GM12878 (cell line): ENCODE measurements at regions not wholly inside any gene's neighbourhood (a gene's known extent, or its start where the extent isn't known, plus 50 kb on each side); places are given as distances from the start of the nearest gene placed in this dataset.

Experiments
- ATAC-seq: fragments of 200-7000 bp; cut with Tn5 transposase; 3 replicates; pipeline ENCODE4 v1.9.1; 2020; ENCODE audit warnings: mild to moderate bottlenecking, moderate library complexity
- BruUV-seq: library from RNA; stranded (reverse); fragments of 400-500 nt; replicated peaks from 2 replicates; lab custom pipeline; 2021; lab: Mats Ljungman, UMichigan
- CTCF ChIA-PET: fragments of 300-600 bp; sonication (Branson Sonifier 250); formaldehyde crosslinking; extraction: SDS; loops from one replicate; lab custom pipeline; 2021; ENCODE audit warnings: inconsistent platforms; lab: Yijun Ruan, JAX
- POLR2A ChIA-PET: fragments of 350-600 bp; formaldehyde crosslinking; extraction: SDS; loops from one replicate; lab custom pipeline; 2021; ENCODE audit warnings: inconsistent platforms; lab: Charles Lee
- RAD21 ChIA-PET: fragments of 300-600 bp; sonication (Branson Sonifier 250); formaldehyde crosslinking; loops from one replicate; lab custom pipeline; 2023; ENCODE audit warnings: antibody characterized with exemption; ENCODE audit not compliant: unreplicated experiment; lab: Charles Lee
- SMC1A ChIA-PET: fragments of 300-600 bp; sonication (Branson Sonifier 250); formaldehyde crosslinking; loops from one replicate; lab custom pipeline; 2023; ENCODE audit not compliant: unreplicated experiment, uncharacterized antibody; lab: Charles Lee
- DNase-seq: peaks from one replicate; pipeline ENCODE4 v3.0.0-alpha.2; 2011; ENCODE audit warnings: low read depth, low spot score
- FAIRE-seq: peaks from 3 replicates; lab custom pipeline; 2011; peaks lifted over from hg19 to GRCh38; lab: Jason Lieb, UNC
- H2AFZ ChIP-seq: 2 replicates; pipeline ENCODE4 v1.6.0; 2011; ENCODE audit warnings: low read depth, low read length, control low read depth; ENCODE audit not compliant: control insufficient read depth
- H3K27ac ChIP-seq: 2 replicates; pipeline ENCODE4 v1.5.1; 2011; ENCODE audit warnings: control low read depth; ENCODE audit not compliant: control insufficient read depth, insufficient read depth
- H3K27me3 ChIP-seq, 2 experiments: replicated peaks in 1 of 2; 2 replicates each; pipeline versions ENCODE4 v1.6.0 to v1.6.1; 2011; ENCODE audit warnings: low read length in 1 of 2; ENCODE audit not compliant: control insufficient read depth in 2 of 2, insufficient read depth in 2 of 2
- H3K36me3 ChIP-seq, 2 experiments: 2 replicates each; pipeline ENCODE4 v1.5.1; 2011; ENCODE audit warnings: low read length in 1 of 2; ENCODE audit not compliant: control insufficient read depth in 2 of 2, insufficient read depth in 2 of 2
- H3K4me1 ChIP-seq: 2 replicates; pipeline ENCODE4 v1.6.1; 2011; ENCODE audit warnings: mild to moderate bottlenecking, low read length, moderate library complexity, mixed read lengths; ENCODE audit not compliant: control insufficient read depth, insufficient read depth
- H3K4me2 ChIP-seq: 2 replicates; pipeline ENCODE4 v1.6.0; 2011; ENCODE audit warnings: control low read depth; ENCODE audit not compliant: control insufficient read depth, insufficient read depth
- H3K4me3 ChIP-seq: fragments of 200-600 bp; sonication (generic); 2 replicates; pipeline ENCODE4 v1.5.1; 2016
- H3K79me2 ChIP-seq: 2 replicates; pipeline ENCODE4 v1.6.0; 2011; ENCODE audit warnings: low read length; ENCODE audit not compliant: control insufficient read depth, insufficient read depth
- H3K9ac ChIP-seq: 2 replicates; pipeline ENCODE4 v1.8.0; 2011; ENCODE audit warnings: low read length, control low read depth, mixed read lengths; ENCODE audit not compliant: control insufficient read depth, insufficient read depth
- H3K9me3 ChIP-seq: replicated peaks from 3 replicates; pipeline ENCODE4 v1.5.1; 2011; ENCODE audit warnings: mild to moderate bottlenecking, low read length; ENCODE audit not compliant: control insufficient read depth, insufficient read depth
- H4K20me1 ChIP-seq: 2 replicates; pipeline ENCODE4 v1.6.0; 2011; ENCODE audit not compliant: control insufficient read depth, insufficient read depth
- BRCA1 ChIP-seq: IDR thresholded peaks from 2 replicates; pipeline ENCODE4 v1.6.1; 2011; ENCODE audit warnings: low read depth, low read length, improper control_type of control experiment
- CEBPB ChIP-seq, 2 experiments: fragments of 150-350 bp in 1 of 2; IDR thresholded peaks; 2 replicates each; pipeline ENCODE4 v1.6.1; 2012 to 2014; ENCODE audit warnings: low read depth in 2 of 2, low read length in 2 of 2, borderline replicate concordance in 1 of 2, inconsistent platforms in 1 of 2
- E2F4 ChIP-seq: IDR thresholded peaks from 2 replicates; pipeline ENCODE4 v1.6.1; 2012; ENCODE audit warnings: low read depth, low read length, improper control_type of control experiment
- EGR1 ChIP-seq, 2 experiments: IDR thresholded peaks; 1 replicate in 1 of 2; 2 replicates in 1 of 2; pipeline ENCODE4 v1.6.1; 2011 to 2012; ENCODE audit warnings: low read depth in 2 of 2, low read length in 2 of 2, borderline replicate concordance in 1 of 2, mild to moderate bottlenecking in 1 of 2, moderate library complexity in 1 of 2
- FOS ChIP-seq: IDR thresholded peaks from 3 replicates; pipeline ENCODE4 v1.6.1; 2011; ENCODE audit warnings: borderline replicate concordance; ENCODE audit not compliant: insufficient read length; ENCODE audit errors: extremely low read depth
- HDGF ChIP-seq: fragments of 450-650 bp; IDR thresholded peaks from 2 replicates; pipeline ENCODE4 v1.6.1; 2016; ENCODE audit warnings: antibody characterized with exemption
- IRF5 ChIP-seq: fragments of 450-650 bp; IDR thresholded peaks from 2 replicates; pipeline ENCODE4 v1.6.1; 2017; ENCODE audit warnings: borderline replicate concordance
- KAT2A ChIP-seq: conservative IDR thresholded peaks from 2 replicates; pipeline ENCODE4 v1.6.1; 2011; ENCODE audit warnings: low read depth, low read length; ENCODE audit not compliant: control insufficient read depth
- POLR2AphosphoS5 ChIP-seq: IDR thresholded peaks from 2 replicates; pipeline ENCODE4 v1.6.1; 2011; ENCODE audit warnings: mild to moderate bottlenecking, low read length, inconsistent platforms
- RUNX3 ChIP-seq: IDR thresholded peaks from 2 replicates; pipeline ENCODE4 v1.6.1; 2012; ENCODE audit warnings: low read length, inconsistent platforms
- SIN3A ChIP-seq: IDR thresholded peaks from 2 replicates; pipeline ENCODE4 v1.6.1; 2012; ENCODE audit warnings: low read depth, low read length, improper control_type of control experiment
- SMAD5 ChIP-seq: IDR thresholded peaks from 2 replicates; pipeline ENCODE4 v1.6.1; 2016; ENCODE audit warnings: antibody characterized with exemption, low read depth
- SREBF1 ChIP-seq: IDR thresholded peaks from 2 replicates; pipeline ENCODE4 v1.6.1; 2012; ENCODE audit warnings: mild to moderate bottlenecking, low read length
- SRF ChIP-seq, 2 experiments: IDR thresholded peaks; 2 replicates each; pipeline ENCODE4 v1.6.1; 2011; ENCODE audit warnings: low read depth in 2 of 2, low read length in 2 of 2, mild to moderate bottlenecking in 1 of 2, moderate library complexity in 1 of 2
- SUZ12 ChIP-seq: fragments of 200-600 bp; sonication (generic); IDR thresholded peaks from one replicate; pipeline ENCODE4 v1.6.1; 2018; ENCODE audit warnings: antibody characterized with exemption, mild to moderate bottlenecking; ENCODE audit not compliant: unreplicated experiment
- ZBED1 ChIP-seq: IDR thresholded peaks from 2 replicates; pipeline ENCODE4 v1.6.1; 2016; ENCODE audit warnings: borderline replicate concordance
- WGBS: methylation state at CpG from one replicate; pipeline ENCODE4 v1.1.6; 2016; ENCODE audit warnings: low lambda C conversion rate; ENCODE audit not compliant: insufficient replicate concordance, insufficient coverage; ENCODE audit errors: missing lambda C conversion rate; 5-methylcytosine and 5-hydroxymethylcytosine counted together
- in situ Hi-C: fragments of 300-500 bp; cut with MboI; formaldehyde crosslinking; loops from 9 replicates; pipeline ENCODE4 v1.14.3; 2018; ENCODE audit warnings: mixed read lengths
- intact Hi-C: fragments of 100-400 bp; cut with micrococcal nuclease; formaldehyde crosslinking; loops from one replicate; pipeline ENCODE4 v1.14.2; 2022; ENCODE audit not compliant: unreplicated experiment

- in situ Hi-C loops = no loop called here
- CTCF ChIA-PET = no interaction called here
These were observed 201.7 kb upstream of the CWC22 start for GRCh38 chr2:180208841-180209240.

GRCh38 chr2:180205621-180206235, 198.6 kb upstream of the CWC22 start:
- RAD21 ChIA-PET = interaction anchor here (0.7 kb wide), 1 partner anchor 465 kb away, joined by 4 read pairs; no protein-coding TSS in a partner anchor
- CTCF ChIA-PET = interaction anchor here (0.6 kb wide), 1 partner anchor 157 kb away, joined by 4 read pairs; no protein-coding TSS in a partner anchor
- no TSS peak for BruUV-seq
- no peaks in the 10 kb centered on the region for H3K36me3 ChIP-seq
- no peak overlapping the region for H3K4me2 ChIP-seq
- SMC1A ChIA-PET = interaction anchor here (0.5 to 0.7 kb wide), 2 partner anchors 9 to 11 kb away, joined by 3 read pairs; no protein-coding TSS in a partner anchor
- H4K20me1 ChIP-seq = no peaks in the 10 kb centered on the region
- intact Hi-C loops (no loop called here), in situ Hi-C loops (no loop called here)
- H2AFZ ChIP-seq = no peak overlapping the region
- ATAC-seq (no peak), FAIRE-seq (no peak), DNase-seq (no peak)
- WGBS = 38% methylated on average over 6 of the region's 6 CpGs
- no peak overlapping the region for H3K9ac ChIP-seq
- no peak overlapping the region for H3K4me3 ChIP-seq
- H3K27me3 ChIP-seq = no peaks in the 10 kb centered on the region; a peak in 1 of 4 replicates
- no peak overlapping the region for H3K27ac ChIP-seq
- POLR2A ChIA-PET = no interaction called here
- H3K79me2 ChIP-seq = no peaks in the 10 kb centered on the region
- H3K9me3 ChIP-seq = no peaks in the 10 kb centered on the region
- H3K4me1 ChIP-seq = no peaks in the 10 kb centered on the region
- no peak for TF ChIP-seq SRF (IDR thresholded peaks at IDR 0.05; ENCODE audit: low read depth in 2 of 2, low read length in 2 of 2)
- TF ChIP-seq SIN3A = no peak
- no peak for TF ChIP-seq FOS
- TF ChIP-seq SUZ12 = no peak
- TF ChIP-seq POLR2AphosphoS5 = no peak
- TF ChIP-seq RUNX3 = no peak
- no peak for TF ChIP-seq BRCA1
- no peak for TF ChIP-seq SMAD5
- TF ChIP-seq ZBED1 = no peak
- TF ChIP-seq EGR1 (IDR thresholded peaks at IDR 0.05; ENCODE audit: borderline replicate concordance in 1 of 2, low read depth in 2 of 2, low read length in 2 of 2) = no peak
- TF ChIP-seq SREBF1 = no peak
- no peak for TF ChIP-seq IRF5
- no peak for TF ChIP-seq HDGF

More at GRCh38 chr2:180208841-180209240, 201.7 kb upstream of the CWC22 start:
- no peak for FAIRE-seq
- H3K27me3 ChIP-seq = no peaks in the 10 kb centered on the region; a peak in 1 of 4 replicates
- DNase-seq = no peak
- ChIA-PET POLR2A (no interaction called here), SMC1A (no interaction called here), RAD21 (no interaction called here)
- no peak overlapping the region for H3K27ac ChIP-seq
- no peaks in the 10 kb centered on the region for H3K79me2 ChIP-seq
- TF ChIP-seq CEBPB (IDR thresholded peaks at IDR 0.05; ENCODE audit: borderline replicate concordance in 1 of 2, low read depth in 2 of 2, low read length in 2 of 2) (no peak), SRF (IDR thresholded peaks at IDR 0.05; ENCODE audit: low read depth in 2 of 2, low read length in 2 of 2) (no peak), KAT2A (no peak), E2F4 (no peak)
- no peak overlapping the region for H3K4me3 ChIP-seq
- no peaks in the 10 kb centered on the region for H3K36me3 ChIP-seq
- no peak overlapping the region for H2AFZ ChIP-seq
- no peaks in the 10 kb centered on the region for H3K4me1 ChIP-seq
- H4K20me1 ChIP-seq = no peaks in the 10 kb centered on the region
- intact Hi-C loops = no loop called here
- ATAC-seq = no peak
- no TSS peak for BruUV-seq
- H3K9ac ChIP-seq = no peak overlapping the region
- no peaks in the 10 kb centered on the region for H3K9me3 ChIP-seq
- 0% methylated on average over 2 of the region's 2 CpGs for WGBS
- no peak overlapping the region for H3K4me2 ChIP-seq
